HG02884 (cell line): ENCODE measurements at regions not wholly inside any gene's neighbourhood (a gene's known extent, or its start where the extent isn't known, plus 50 kb on each side); places are given as distances from the start of the nearest gene placed in this dataset.

Experiments used
- ATAC-seq: cut with Tn5 transposase; IDR thresholded peaks from one replicate; pipeline ENCODE4 v1.9.1; 2021; ENCODE audit warnings: mild to moderate bottlenecking, moderate library complexity; ENCODE audit not compliant: unreplicated experiment

- ATAC-seq = no peak
These were observed 59.6 kb upstream of the PPP2R2D start for GRCh38 chr10:131841131-131841660.

- ATAC-seq = no peak
These were observed 59.1 kb upstream of the PPP2R2D start for GRCh38 chr10:131841661-131842139.

- no peak for ATAC-seq
These were observed 58.3 kb upstream of the PPP2R2D start for GRCh38 chr10:131842351-131843088.

GRCh38 chr10:131843089-131843595 lies 57.7 kb upstream of the PPP2R2D start:
- no peak for ATAC-seq

GRCh38 chr10:131843881-131844284 lies 56.9 kb upstream of the PPP2R2D start:
- no peak for ATAC-seq

GRCh38 chr10:131844529-131845084 lies 56.2 kb upstream of the PPP2R2D start:
- ATAC-seq = no peak

GRCh38 chr10:131845505-131846239 lies 55.1 kb upstream of the PPP2R2D start:
- no peak for ATAC-seq

GRCh38 chr10:131846240-131847101 lies 54.3 kb upstream of the PPP2R2D start:
- ATAC-seq = no peak

- ATAC-seq = no peak
These were observed 53.5 kb upstream of the PPP2R2D start for GRCh38 chr10:131847241-131847783.

GRCh38 chr10:131848296-131848695 lies 52.5 kb upstream of the PPP2R2D start:
- ATAC-seq = no peak

- no peak for ATAC-seq
These were observed 51.8 kb upstream of the PPP2R2D start for GRCh38 chr10:131848741-131849590.

- ATAC-seq = no peak
These were observed 51.0 kb upstream of the PPP2R2D start for GRCh38 chr10:131849591-131850382.

GRCh38 chr10:131850383-131850870 lies 50.4 kb upstream of the PPP2R2D start:
- ATAC-seq = no peak
